ENCODE measurements at regions not wholly inside any gene's neighbourhood (a gene's known extent, or its start where the extent isn't known, plus 50 kb on each side); places are given as distances from the start of the nearest gene placed in this dataset.

GRCh38 chr3:116552246-116552645, 107.0 kb upstream of the LSAMP start:
- Histone ChIP-seq H3K36me3 (no peaks in the 10 kb centered on the region), H3K9me3 (no peaks in the 10 kb centered on the region), H3K4me3 (no peak overlapping the region), H3K4me1 (no peaks in the 10 kb centered on the region), H3K27me3 (no peaks in the 10 kb centered on the region), H3K27ac (no peak overlapping the region)
- no peak for DNase-seq (ENCODE audit: low spot score)
- no peak for TF ChIP-seq CTCF (IDR thresholded peaks at IDR 0.05)

DNA sequence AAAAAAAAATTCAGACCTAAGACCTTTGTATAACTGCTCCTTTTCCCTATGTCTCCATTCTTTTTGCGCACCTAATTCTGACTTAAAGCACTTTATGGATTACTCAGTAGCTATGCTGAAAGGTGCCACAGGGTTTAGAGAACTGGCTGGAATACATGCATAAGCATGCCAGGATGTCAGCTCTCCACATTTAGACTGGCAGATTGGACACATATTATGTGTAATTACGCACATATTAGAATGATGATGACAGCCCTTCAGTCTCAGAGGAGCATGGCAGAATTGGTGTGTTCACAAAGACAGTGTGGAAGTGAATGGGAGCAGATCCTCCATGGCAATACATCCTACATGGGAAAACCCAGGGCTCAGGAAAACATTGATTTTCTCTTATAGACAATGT, 108.1 kb upstream of the LSAMP start:
- DNase-seq (ENCODE audit: low spot score), result no peak
- Histone ChIP-seq H3K9me3 (no peaks in the 10 kb centered on the region), H3K4me1 (no peaks in the 10 kb centered on the region), H3K36me3 (no peaks in the 10 kb centered on the region), H3K27me3 (no peaks in the 10 kb centered on the region), H3K27ac (no peak overlapping the region), H3K4me3 (no peak overlapping the region)
- TF ChIP-seq CTCF (IDR thresholded peaks at IDR 0.05), result no peak

DNA sequence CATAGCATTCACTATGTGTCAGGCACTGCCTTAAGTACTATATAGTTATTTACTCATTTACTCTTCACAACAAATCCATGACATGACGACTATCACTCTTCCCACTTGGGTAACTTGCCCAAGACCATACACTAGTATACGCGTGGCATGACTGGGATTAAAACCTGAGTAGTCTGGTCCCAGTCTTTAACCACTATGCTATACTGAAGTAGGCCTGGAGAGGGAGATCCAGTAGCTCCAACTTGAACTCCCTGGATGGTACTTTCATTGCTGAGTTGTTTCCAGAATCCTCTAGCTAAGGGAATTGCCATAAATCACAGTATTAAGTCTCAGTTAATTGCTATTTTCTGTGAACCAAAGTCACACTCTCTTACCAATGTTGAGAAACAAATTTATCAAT, 116.2 kb upstream of the LSAMP start:
- no peaks in the 10 kb centered on the region for H3K36me3 ChIP-seq
- TF ChIP-seq CTCF (IDR thresholded peaks at IDR 0.05), result no peak
- no peaks in the 10 kb centered on the region for H3K9me3 ChIP-seq
- no peaks in the 10 kb centered on the region for H3K27me3 ChIP-seq
- no peak for DNase-seq (ENCODE audit: low spot score)
- no peak overlapping the region for H3K27ac ChIP-seq
- no peaks in the 10 kb centered on the region for H3K4me1 ChIP-seq
- no peak overlapping the region for H3K4me3 ChIP-seq

- DNase-seq (ENCODE audit: low spot score), result no peak
- H3K36me3 ChIP-seq, result no peaks in the 10 kb centered on the region
- no peak overlapping the region for H3K4me3 ChIP-seq
- no peaks in the 10 kb centered on the region for H3K4me1 ChIP-seq
- H3K27me3 ChIP-seq, result no peaks in the 10 kb centered on the region
- no peak overlapping the region for H3K27ac ChIP-seq
- no peak for TF ChIP-seq CTCF (IDR thresholded peaks at IDR 0.05)
- no peaks in the 10 kb centered on the region for H3K9me3 ChIP-seq
Observed at GRCh38 chr3:116563351-116563750, 118.1 kb upstream of the LSAMP start.

- Histone ChIP-seq H3K27me3 (no peaks in the 10 kb centered on the region), H3K27ac (no peak overlapping the region), H3K4me1 (no peaks in the 10 kb centered on the region), H3K9me3 (no peaks in the 10 kb centered on the region), H3K36me3 (no peaks in the 10 kb centered on the region), H3K4me3 (no peak overlapping the region)
- no peak for TF ChIP-seq CTCF (IDR thresholded peaks at IDR 0.05)
- DNase-seq (ENCODE audit: low spot score), result no peak
Observed at GRCh38 chr3:116566478-116566960, 121.2 kb upstream of the LSAMP start.

DNA sequence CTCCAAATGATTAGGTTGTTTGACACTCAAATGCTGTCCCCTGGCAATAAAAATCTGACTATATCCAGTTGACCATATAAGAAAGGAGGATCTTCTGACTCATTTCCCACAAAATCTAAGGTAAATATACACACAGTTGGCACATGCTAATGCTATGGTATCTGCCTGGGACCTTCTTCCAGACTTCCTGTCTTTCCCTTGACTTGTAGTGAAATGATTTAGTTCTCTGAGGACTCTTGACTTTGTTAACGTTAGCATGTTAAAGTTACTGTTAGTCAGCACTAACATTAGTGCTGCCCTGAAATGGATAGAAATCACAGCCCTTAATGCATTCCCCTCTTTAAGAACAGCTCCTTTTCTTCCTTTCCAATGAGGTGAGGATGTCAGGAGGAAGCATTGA, 124.3 kb upstream of the LSAMP start:
- no peak overlapping the region for H3K27ac ChIP-seq
- H3K36me3 ChIP-seq, result no peaks in the 10 kb centered on the region
- DNase-seq (ENCODE audit: low spot score), result no peak
- no peaks in the 10 kb centered on the region for H3K9me3 ChIP-seq
- no peak for TF ChIP-seq CTCF (IDR thresholded peaks at IDR 0.05)
- H3K4me1 ChIP-seq, result no peaks in the 10 kb centered on the region
- H3K4me3 ChIP-seq, result no peak overlapping the region
- no peaks in the 10 kb centered on the region for H3K27me3 ChIP-seq
